PC-3 (cell line): ENCODE measurements at regions not wholly inside any gene's neighbourhood (a gene's known extent, or its start where the extent isn't known, plus 50 kb on each side); places are given as distances from the start of the nearest gene placed in this dataset.
"Not testable (repeated sequence)": the region's sequence is repeated elsewhere in the genome, so short reads cannot be mapped to it uniquely, and the experiment has no call there.

ENCODE experiments used
- CTCF ChIP-seq: fragments of 300-600 bp; sonication (generic); conservative IDR thresholded peaks from 2 replicates; pipeline ENCODE4 v1.5.1; 2017; ENCODE audit warnings: antibody characterized with exemption, low read depth, mild to moderate bottlenecking, low read length
- EZH2 ChIP-seq: fragments of 300-600 bp; sonication (generic); IDR thresholded peaks from one replicate; pipeline ENCODE4 v1.6.1; 2017; ENCODE audit warnings: antibody characterized with exemption, mild to moderate bottlenecking, low read length; ENCODE audit not compliant: unreplicated experiment

GRCh38 chr3:195654746-195655145, 66.0 kb upstream of the MUC20 start:
- TF ChIP-seq CTCF, EZH2: not testable (repeated sequence)
